GM12878 (cell line): ENCODE measurements at regions not wholly inside any gene's neighbourhood (a gene's known extent, or its start where the extent isn't known, plus 50 kb on each side); places are given as distances from the start of the nearest gene placed in this dataset.

Experiments used
- BCL3 ChIP-seq: IDR thresholded peaks from 2 replicates; pipeline ENCODE4 v1.6.1; 2011; ENCODE audit warnings: borderline replicate concordance, low read depth, mild to moderate bottlenecking, moderate library complexity, low read length; ENCODE audit not compliant: insufficient read depth, poor library complexity, severe bottlenecking
- CUX1 ChIP-seq: IDR thresholded peaks from 2 replicates; pipeline ENCODE4 v1.6.1; 2012; ENCODE audit warnings: improper control_type of control experiment, low read depth, low read length; ENCODE audit not compliant: insufficient replicate concordance
- REST ChIP-seq: IDR thresholded peaks from 2 replicates; pipeline ENCODE4 v1.6.1; 2012; ENCODE audit warnings: mild to moderate bottlenecking, low read depth, low read length
- TAF1 ChIP-seq: IDR thresholded peaks from 2 replicates; pipeline ENCODE4 v1.6.1; 2011; ENCODE audit warnings: mild to moderate bottlenecking, low read depth, low read length, borderline replicate concordance

GRCh38 chr16:79914961-79915720 is 314.6 kb upstream of the MAF start (continued):
- no peak for TF ChIP-seq REST
- TF ChIP-seq CUX1: no peak
- no peak for TF ChIP-seq TAF1
- no peak for TF ChIP-seq BCL3
